ENCODE measurements at regions not wholly inside any gene's neighbourhood (a gene's known extent, or its start where the extent isn't known, plus 50 kb on each side); places are given as distances from the start of the nearest gene placed in this dataset.
"Not testable (repeated sequence)": the region's sequence is repeated elsewhere in the genome, so short reads cannot be mapped to it uniquely, and the experiment has no call there.

DNA sequence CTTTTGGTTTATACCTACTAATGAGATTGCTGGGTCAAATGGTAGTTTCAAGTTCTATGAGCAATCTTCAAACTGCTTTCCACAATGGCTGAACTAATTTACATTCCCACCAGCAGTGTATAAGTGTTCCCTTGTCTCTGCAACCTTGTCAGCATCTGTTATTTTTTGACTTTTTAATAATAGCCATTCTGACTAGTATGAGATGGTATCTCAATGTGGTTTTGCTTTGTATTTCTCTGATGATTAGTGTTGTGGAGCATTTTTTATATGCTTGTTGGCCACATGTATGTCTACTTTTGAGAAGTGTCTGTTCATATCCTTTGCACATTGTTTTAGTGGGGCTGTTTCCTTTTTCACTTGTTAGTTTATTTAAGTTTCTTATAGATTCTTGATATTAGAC, 449.3 kb upstream of the ATP11B start:
- H2AK5ac ChIP-seq (ENCODE audit: low read length, severe bottlenecking); H2BK15ac ChIP-seq (ENCODE audit: low read depth, poor library complexity, severe bottlenecking); H4K8ac ChIP-seq (ENCODE audit: low read length); H3K9me3 ChIP-seq (ENCODE audit: control insufficient read depth, low read length); H3K14ac ChIP-seq (ENCODE audit: low read length in 2 of 2); H4K91ac ChIP-seq (ENCODE audit: low read length); H3K79me1 ChIP-seq (replicated peaks; ENCODE audit: low read length, poor library complexity, severe bottlenecking); H3K27me3 ChIP-seq (ENCODE audit: control insufficient read depth in 1 of 2, insufficient read depth in 1 of 2, low read length in 2 of 2); H3K23ac ChIP-seq (ENCODE audit: low read length in 2 of 2); H3K36me3 ChIP-seq (ENCODE audit: control insufficient read depth in 1 of 2, insufficient read depth in 2 of 2, low read depth in 1 of 2, low read length in 2 of 2); H3K9ac ChIP-seq (ENCODE audit: low read length); H3K4ac ChIP-seq (ENCODE audit: low read depth in 1 of 2, low read length in 2 of 2); H2AFZ ChIP-seq (ENCODE audit: low read depth, low read length); H2BK120ac ChIP-seq (ENCODE audit: low read depth, low read length); H2BK5ac ChIP-seq (ENCODE audit: low read depth, low read length, poor library complexity, severe bottlenecking); H3K4me3 ChIP-seq (ENCODE audit: insufficient read depth in 1 of 2, low read depth in 1 of 2, low read length in 2 of 2); H3K4me2 ChIP-seq (ENCODE audit: low read length, poor library complexity, severe bottlenecking); H3K4me1 ChIP-seq (ENCODE audit: control insufficient read depth, insufficient read depth, low read depth, low read length); H3K27ac ChIP-seq (ENCODE audit: low read length, poor library complexity, severe bottlenecking); H2BK12ac ChIP-seq (ENCODE audit: low read length in 2 of 2); DNase-seq; H3K18ac ChIP-seq (ENCODE audit: low read depth in 1 of 2, low read length in 2 of 2): not testable (repeated sequence)

DNA sequence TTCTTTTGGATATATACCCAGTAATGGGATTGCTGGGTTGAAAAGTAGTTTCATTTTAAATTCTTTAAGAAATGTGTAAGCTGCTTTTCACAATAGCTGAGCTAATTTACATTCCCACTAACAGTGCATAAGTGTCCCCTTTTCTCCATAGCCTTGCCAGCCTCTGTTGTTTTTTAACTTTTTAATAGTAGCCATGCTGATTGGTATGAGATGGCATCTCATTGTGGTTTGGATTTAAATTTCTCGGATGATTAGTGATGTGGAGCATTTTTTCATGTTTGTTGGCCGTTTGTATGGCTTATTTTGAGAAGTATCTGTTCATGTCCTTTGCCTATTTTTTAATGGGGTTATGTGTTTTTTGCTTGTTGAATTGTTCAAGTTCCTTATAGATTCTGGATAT, 444.3 kb upstream of the ATP11B start:
- 31% methylated on average over 1 of the region's 2 CpGs for WGBS
- no peak overlapping the region for H3K23ac ChIP-seq (ENCODE audit: low read length in 2 of 2)
- H3K9me3 ChIP-seq (ENCODE audit: control insufficient read depth, low read length), result no peaks in the 10 kb centered on the region
- no peak overlapping the region for H4K91ac ChIP-seq (ENCODE audit: low read length)
- DNase-seq, result no peak
- H3K36me3 ChIP-seq (ENCODE audit: control insufficient read depth in 1 of 2, insufficient read depth in 2 of 2, low read depth in 1 of 2, low read length in 2 of 2), result no peaks in the 10 kb centered on the region
- H3K4me3 ChIP-seq (ENCODE audit: insufficient read depth in 1 of 2, low read depth in 1 of 2, low read length in 2 of 2), result no peak overlapping the region
- H4K8ac ChIP-seq (ENCODE audit: low read length), result no peak overlapping the region
- no peak overlapping the region for H2BK12ac ChIP-seq (ENCODE audit: low read length in 2 of 2)
- no peak overlapping the region for H3K27ac ChIP-seq (ENCODE audit: low read length, poor library complexity, severe bottlenecking)
- no peak overlapping the region for H2BK5ac ChIP-seq (ENCODE audit: low read depth, low read length, poor library complexity, severe bottlenecking)
- no peak overlapping the region for H2BK15ac ChIP-seq (ENCODE audit: low read depth, poor library complexity, severe bottlenecking)
- no peak overlapping the region for H3K4ac ChIP-seq (ENCODE audit: low read depth in 1 of 2, low read length in 2 of 2)
- peaks cover 1% of the 10 kb centered on the region for H3K4me1 ChIP-seq (ENCODE audit: control insufficient read depth, insufficient read depth, low read depth, low read length)
- no peak overlapping the region for H3K4me2 ChIP-seq (ENCODE audit: low read length, poor library complexity, severe bottlenecking)
- no peaks in the 10 kb centered on the region for H3K27me3 ChIP-seq (ENCODE audit: control insufficient read depth in 1 of 2, insufficient read depth in 1 of 2, low read length in 2 of 2)
- H3K9ac ChIP-seq (ENCODE audit: low read length), result no peak overlapping the region
- no peak overlapping the region for H3K14ac ChIP-seq (ENCODE audit: low read length in 2 of 2)
- H2AK5ac ChIP-seq (ENCODE audit: low read length, severe bottlenecking), result no peak overlapping the region
- H3K79me1 ChIP-seq (replicated peaks; ENCODE audit: low read length, poor library complexity, severe bottlenecking), result no peaks in the 10 kb centered on the region
- no peak overlapping the region for H2AFZ ChIP-seq (ENCODE audit: low read depth, low read length)
- no peak overlapping the region for H3K18ac ChIP-seq (ENCODE audit: low read depth in 1 of 2, low read length in 2 of 2)
- no peak overlapping the region for H2BK120ac ChIP-seq (ENCODE audit: low read depth, low read length)

DNA sequence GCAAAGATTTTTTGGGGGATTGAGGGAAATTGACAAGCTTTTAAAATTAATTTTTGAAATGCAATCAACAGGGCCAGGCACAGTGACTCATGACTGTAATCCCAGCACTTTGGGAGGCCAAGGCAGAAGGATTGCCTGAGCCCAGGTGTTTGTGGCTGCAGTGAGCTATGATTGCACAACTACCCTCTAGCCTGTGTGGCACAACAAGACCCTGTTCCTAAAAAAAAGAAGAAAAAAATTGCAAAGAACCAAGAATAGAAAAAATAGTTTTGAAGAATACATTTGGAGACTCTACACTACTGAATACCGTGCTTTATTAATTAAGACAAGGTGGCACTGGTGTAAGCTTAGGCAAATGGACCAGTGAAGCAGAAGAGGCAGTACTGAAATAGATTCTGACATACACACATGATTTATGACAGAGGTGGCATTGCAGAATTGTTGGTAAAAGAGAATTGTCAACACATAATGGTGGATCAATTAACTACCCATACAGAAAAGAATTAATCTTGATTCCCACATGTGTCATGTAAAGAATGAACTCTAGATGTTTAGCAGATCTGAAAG, 443.3 kb upstream of the ATP11B start:
- no peak for DNase-seq
- Histone ChIP-seq H2BK5ac (ENCODE audit: low read depth, low read length, poor library complexity, severe bottlenecking) (no peak overlapping the region), H3K4me3 (ENCODE audit: insufficient read depth in 1 of 2, low read depth in 1 of 2, low read length in 2 of 2) (no peak overlapping the region), H4K8ac (ENCODE audit: low read length) (no peak overlapping the region), H2BK15ac (ENCODE audit: low read depth, poor library complexity, severe bottlenecking) (no peak overlapping the region), H2AFZ (ENCODE audit: low read depth, low read length) (no peak overlapping the region), H3K9me3 (ENCODE audit: control insufficient read depth, low read length) (no peaks in the 10 kb centered on the region), H3K4ac (ENCODE audit: low read depth in 1 of 2, low read length in 2 of 2) (no peak overlapping the region), H4K91ac (ENCODE audit: low read length) (no peak overlapping the region), H3K23ac (ENCODE audit: low read length in 2 of 2) (no peak overlapping the region), H2BK12ac (ENCODE audit: low read length in 2 of 2) (no peak overlapping the region), H3K4me1 (ENCODE audit: control insufficient read depth, insufficient read depth, low read depth, low read length) (peaks cover 1% of the 10 kb centered on the region), H3K9ac (ENCODE audit: low read length) (no peak overlapping the region), H3K14ac (ENCODE audit: low read length in 2 of 2) (no peak overlapping the region), H3K27me3 (ENCODE audit: control insufficient read depth in 1 of 2, insufficient read depth in 1 of 2, low read length in 2 of 2) (no peaks in the 10 kb centered on the region), H2AK5ac (ENCODE audit: low read length, severe bottlenecking) (no peak overlapping the region), H3K27ac (ENCODE audit: low read length, poor library complexity, severe bottlenecking) (no peak overlapping the region), H2BK120ac (ENCODE audit: low read depth, low read length) (no peak overlapping the region), H3K18ac (ENCODE audit: low read depth in 1 of 2, low read length in 2 of 2) (no peak overlapping the region), H3K4me2 (ENCODE audit: low read length, poor library complexity, severe bottlenecking) (no peak overlapping the region), H3K36me3 (ENCODE audit: control insufficient read depth in 1 of 2, insufficient read depth in 2 of 2, low read depth in 1 of 2, low read length in 2 of 2) (no peaks in the 10 kb centered on the region), H3K79me1 (replicated peaks; ENCODE audit: low read length, poor library complexity, severe bottlenecking) (no peaks in the 10 kb centered on the region)
- WGBS, result no CpG with 5 or more reads among the region's 1 CpG

DNA sequence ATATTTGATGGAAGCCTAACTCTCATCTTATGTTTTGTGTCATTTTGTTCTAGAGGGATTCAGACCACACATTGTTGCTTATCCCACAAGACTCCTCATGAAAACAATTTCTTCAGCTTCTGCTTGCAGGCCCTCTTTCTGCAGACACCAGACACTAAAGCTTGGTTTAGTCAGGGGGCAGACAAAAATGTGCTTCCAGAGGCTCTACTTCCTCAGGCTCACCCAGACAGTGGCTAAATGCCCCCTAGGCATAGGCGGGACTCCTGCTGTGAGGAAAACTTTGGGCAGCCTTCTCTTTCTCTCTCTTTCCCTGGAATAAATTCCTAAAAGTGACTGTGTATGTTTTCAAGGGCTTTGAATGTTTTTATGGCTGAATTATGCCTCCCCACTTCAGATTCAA, 435.4 kb upstream of the ATP11B start:
- no peak for DNase-seq
- no peak overlapping the region for H3K18ac ChIP-seq (ENCODE audit: low read depth in 1 of 2, low read length in 2 of 2)
- no peaks in the 10 kb centered on the region for H3K9me3 ChIP-seq (ENCODE audit: control insufficient read depth, low read length)
- no peak overlapping the region for H2BK120ac ChIP-seq (ENCODE audit: low read depth, low read length)
- H3K14ac ChIP-seq (ENCODE audit: low read length in 2 of 2), result no peak overlapping the region
- H2AFZ ChIP-seq (ENCODE audit: low read depth, low read length), result no peak overlapping the region
- H3K9ac ChIP-seq (ENCODE audit: low read length), result no peak overlapping the region
- no peaks in the 10 kb centered on the region for H3K27me3 ChIP-seq (ENCODE audit: control insufficient read depth in 1 of 2, insufficient read depth in 1 of 2, low read length in 2 of 2)
- H2AK5ac ChIP-seq (ENCODE audit: low read length, severe bottlenecking), result no peak overlapping the region
- H3K4me1 ChIP-seq (ENCODE audit: control insufficient read depth, insufficient read depth, low read depth, low read length), result no peaks in the 10 kb centered on the region
- no peaks in the 10 kb centered on the region for H3K79me1 ChIP-seq (replicated peaks; ENCODE audit: low read length, poor library complexity, severe bottlenecking)
- H3K4me3 ChIP-seq (ENCODE audit: insufficient read depth in 1 of 2, low read depth in 1 of 2, low read length in 2 of 2), result no peak overlapping the region
- H2BK12ac ChIP-seq (ENCODE audit: low read length in 2 of 2), result no peak overlapping the region
- no peak overlapping the region for H3K4ac ChIP-seq (ENCODE audit: low read depth in 1 of 2, low read length in 2 of 2)
- H3K27ac ChIP-seq (ENCODE audit: low read length, poor library complexity, severe bottlenecking), result no peak overlapping the region
- no peak overlapping the region for H2BK5ac ChIP-seq (ENCODE audit: low read depth, low read length, poor library complexity, severe bottlenecking)
- no peak overlapping the region for H2BK15ac ChIP-seq (ENCODE audit: low read depth, poor library complexity, severe bottlenecking)
- H4K91ac ChIP-seq (ENCODE audit: low read length), result no peak overlapping the region
- H4K8ac ChIP-seq (ENCODE audit: low read length), result no peak overlapping the region
- no CpG with 5 or more reads among the region's 1 CpG for WGBS
- H3K36me3 ChIP-seq (ENCODE audit: control insufficient read depth in 1 of 2, insufficient read depth in 2 of 2, low read depth in 1 of 2, low read length in 2 of 2), result no peaks in the 10 kb centered on the region
- H3K4me2 ChIP-seq (ENCODE audit: low read length, poor library complexity, severe bottlenecking), result no peak overlapping the region
- no peak overlapping the region for H3K23ac ChIP-seq (ENCODE audit: low read length in 2 of 2)
